AG04450 (cell line): ENCODE measurements at regions not wholly inside any gene's neighbourhood (a gene's known extent, or its start where the extent isn't known, plus 50 kb on each side); places are given as distances from the start of the nearest gene placed in this dataset.
"Not testable (repeated sequence)": the region's sequence is repeated elsewhere in the genome, so short reads cannot be mapped to it uniquely, and the experiment has no call there.

Source experiments
- CTCF ChIA-PET: fragments of 300-600, 350-600 bp; formaldehyde crosslinking; extraction: SDS; loops from one replicate; lab custom pipeline; 2022; ENCODE audit warnings: antibody characterized with exemption, inconsistent platforms; lab: Charles Lee
- POLR2A ChIA-PET: fragments of 350-600 bp; formaldehyde crosslinking; extraction: SDS; loops from one replicate; lab custom pipeline; 2021; ENCODE audit warnings: antibody characterized with exemption, inconsistent platforms; lab: Yijun Ruan, JAX
- DNase-seq: peaks from one replicate; pipeline ENCODE4 v3.0.0-alpha.2; 2011; ENCODE audit warnings: low read depth, low spot score
- H3K27ac ChIP-seq: one replicate; pipeline ENCODE4 v1.5.1; 2012; ENCODE audit warnings: low read depth, low read length, control low read depth
- H3K27me3 ChIP-seq: one replicate; pipeline ENCODE4 v1.6.0; 2012; ENCODE audit warnings: low read length; ENCODE audit not compliant: control insufficient read depth, insufficient read depth
- H3K4me3 ChIP-seq: 2 replicates; pipeline ENCODE4 v1.5.1; 2011; ENCODE audit warnings: mild to moderate bottlenecking, low read depth, low read length, control low read depth
- H3K9me3 ChIP-seq: 2 replicates; pipeline ENCODE4 v1.5.1; 2012; ENCODE audit warnings: low read length; ENCODE audit not compliant: control insufficient read depth, insufficient read depth
- CTCF ChIP-seq: IDR thresholded peaks from 2 replicates; pipeline ENCODE4 v1.5.1; 2011; ENCODE audit warnings: low read depth, low read length, control low read depth, inconsistent platforms

- no peak for DNase-seq
- no peak for TF ChIP-seq CTCF
- Histone ChIP-seq H3K27me3 (no peaks in the 10 kb centered on the region), H3K4me3 (no peak overlapping the region), H3K27ac (no peak overlapping the region), H3K9me3 (peaks cover 18% of the 10 kb centered on the region)
- CTCF ChIA-PET, result interaction anchor here (0.6 kb wide), 1 partner anchor 83 kb away, joined by 9 read pairs; no protein-coding TSS in a partner anchor
- POLR2A ChIA-PET, result no interaction called here
These were observed 97.2 kb upstream of the KCNJ18 start for GRCh38 chr17:21595086-21595485.

DNA sequence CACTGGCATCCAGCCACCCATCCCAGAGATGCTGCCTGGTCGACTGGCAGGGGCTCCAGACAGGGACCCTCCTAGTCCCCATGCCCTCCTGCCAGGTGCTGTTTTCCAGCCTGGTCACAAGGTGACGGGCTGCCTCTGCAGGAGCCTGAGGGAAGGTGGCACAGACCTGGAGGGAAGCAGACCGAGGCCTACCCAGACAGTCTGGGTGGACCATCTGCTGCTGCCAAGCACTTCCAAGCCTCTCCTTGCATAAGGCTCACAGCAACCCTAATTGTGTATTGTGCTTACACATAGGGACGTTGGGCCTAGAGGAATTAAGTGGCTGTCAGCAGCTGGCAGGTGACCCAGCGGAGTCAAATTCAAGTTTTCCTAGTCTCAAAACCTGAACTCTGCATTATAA lies 90.1 kb upstream of the KCNJ18 start:
- POLR2A ChIA-PET, result no interaction called here
- Histone ChIP-seq H3K4me3 (no peak overlapping the region), H3K27me3 (no peaks in the 10 kb centered on the region), H3K27ac (no peak overlapping the region), H3K9me3 (no peaks in the 10 kb centered on the region)
- CTCF ChIA-PET, result no interaction called here
- TF ChIP-seq CTCF, result no peak
- DNase-seq, result no peak

DNA sequence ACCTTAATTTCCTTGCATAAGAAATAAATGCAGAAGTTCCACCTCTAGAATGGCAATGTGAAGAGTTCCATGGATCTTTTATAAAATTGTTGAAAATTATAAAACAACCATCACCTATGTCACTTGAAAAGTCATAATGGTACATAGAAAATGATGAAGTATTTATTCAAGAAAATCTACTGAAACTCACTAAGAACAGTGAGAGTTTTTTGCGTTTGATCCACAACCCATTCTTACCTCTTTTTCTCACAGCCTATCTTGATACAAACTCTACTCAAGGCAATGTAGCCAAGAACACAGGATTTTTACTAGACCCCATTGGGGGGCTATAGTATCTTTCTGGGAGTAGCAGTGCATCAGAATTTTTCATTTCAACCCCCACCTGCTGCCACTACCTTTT lies 89.0 kb upstream of the KCNJ18 start:
- POLR2A ChIA-PET, H3K27ac ChIP-seq, H3K27me3 ChIP-seq, H3K9me3 ChIP-seq, H3K4me3 ChIP-seq, DNase-seq, CTCF ChIA-PET: not testable (repeated sequence)

- CTCF ChIA-PET, POLR2A ChIA-PET, H3K27me3 ChIP-seq: not testable (repeated sequence)
These were observed 80.9 kb upstream of the KCNJ18 start for GRCh38 chr17:21611443-21611842.

DNA sequence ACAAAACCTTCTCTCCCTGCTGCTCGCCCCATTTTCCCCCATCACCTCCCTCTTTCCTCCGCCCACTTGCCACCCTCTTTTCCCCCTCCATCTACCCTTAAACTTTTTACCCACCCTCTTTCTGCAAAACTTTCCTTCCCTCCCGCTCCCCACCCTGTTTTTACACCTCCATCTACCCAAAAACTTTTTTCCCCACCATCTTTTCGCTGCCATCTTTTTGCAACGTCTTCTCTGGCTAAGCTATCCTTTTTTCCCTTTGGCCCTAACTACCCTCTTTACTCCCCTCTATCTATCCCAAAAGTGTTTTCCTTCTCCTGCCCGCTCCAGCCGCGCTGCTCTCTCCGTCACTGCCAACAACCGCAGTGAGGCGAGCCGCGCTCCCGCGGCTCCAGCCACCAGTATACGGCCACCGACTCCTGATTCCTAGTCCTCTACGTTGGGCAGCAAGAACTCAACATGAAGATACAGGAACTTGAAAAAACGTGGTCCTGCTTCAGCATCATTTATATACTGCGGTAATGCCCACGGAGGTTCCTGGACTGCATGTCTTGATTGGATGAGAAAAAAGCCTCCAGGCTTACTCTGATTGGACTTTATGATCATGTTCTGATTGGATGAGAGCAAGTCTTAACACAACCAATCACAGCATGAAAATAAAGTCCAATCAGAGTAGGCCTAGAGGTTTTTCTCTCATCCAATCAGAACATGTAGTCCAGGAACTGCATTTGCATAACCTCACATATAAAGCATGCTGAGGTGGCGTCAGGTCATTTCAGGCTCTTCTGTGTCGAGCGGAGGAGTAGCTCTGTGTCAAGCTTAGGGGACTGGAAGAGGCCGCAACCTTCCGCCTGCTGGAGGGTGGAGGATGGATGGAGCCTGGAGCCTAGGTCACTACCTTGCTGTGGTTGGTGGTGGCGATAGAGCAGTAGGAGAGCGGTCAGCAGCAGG lies 79.9 kb upstream of the KCNJ18 start:
- H3K27me3 ChIP-seq, DNase-seq, POLR2A ChIA-PET, H3K27ac ChIP-seq, H3K4me3 ChIP-seq, CTCF ChIA-PET: not testable (repeated sequence)
- H3K9me3 ChIP-seq, result peaks cover 14% of the 10 kb centered on the region

More at GRCh38 chr17:21611443-21611842, 80.9 kb upstream of the KCNJ18 start:
- not testable (repeated sequence) for H3K27ac ChIP-seq, DNase-seq, H3K4me3 ChIP-seq
- peaks cover 14% of the 10 kb centered on the region for H3K9me3 ChIP-seq

- DNase-seq, result no peak
- ChIA-PET POLR2A (no interaction called here), CTCF (no interaction called here)
- no peak overlapping the region for H3K27ac ChIP-seq
- H3K27me3 ChIP-seq, result no peaks in the 10 kb centered on the region
- H3K9me3 ChIP-seq, result peaks cover 14% of the 10 kb centered on the region
- TF ChIP-seq CTCF, result no peak
- H3K4me3 ChIP-seq, result no peak overlapping the region
These were observed 79.3 kb upstream of the KCNJ18 start for GRCh38 chr17:21613071-21613429.

- DNase-seq, POLR2A ChIA-PET, H3K9me3 ChIP-seq: not testable (repeated sequence)
These were observed 65.3 kb upstream of the KCNJ18 start for GRCh38 chr17:21626987-21627386.

More at GRCh38 chr17:21626987-21627386, 65.3 kb upstream of the KCNJ18 start:
- CTCF ChIA-PET, H3K27me3 ChIP-seq, H3K4me3 ChIP-seq, H3K27ac ChIP-seq: not testable (repeated sequence)
